ENCODE measurements at regions not wholly inside any gene's neighbourhood (a gene's known extent, or its start where the extent isn't known, plus 50 kb on each side); places are given as distances from the start of the nearest gene placed in this dataset.

- H3K9me3 ChIP-seq (ENCODE audit: control insufficient read depth in 2 of 3, insufficient read depth in 1 of 3, low read length in 3 of 3): no peaks in the 10 kb centered on the region
- H3K4me3 ChIP-seq (ENCODE audit: low read length in 3 of 3): no peak overlapping the region
- FAIRE-seq (no peak), DNase-seq (peak in 2 of 5 donors; percentile 52 to 63)
- H3K4me1 ChIP-seq (ENCODE audit: control insufficient read depth in 2 of 3, insufficient read depth in 2 of 3, low read depth in 1 of 3, low read length in 3 of 3): no peaks in the 10 kb centered on the region
- no peak overlapping the region for H3K27ac ChIP-seq (ENCODE audit: low read depth in 2 of 2, low read length in 2 of 2)
- TF ChIP-seq CTCF (IDR thresholded peaks at IDR 0.05; ENCODE audit: borderline replicate concordance, extremely low read depth, insufficient read depth): no peak
- intact Hi-C loops (cut with DNase I): no loop called here
- no peak overlapping the region for H3K9ac ChIP-seq (ENCODE audit: low read length in 3 of 3)
- no peaks in the 10 kb centered on the region for H3K27me3 ChIP-seq (ENCODE audit: control insufficient read depth, insufficient read depth, low read length)
- H3K36me3 ChIP-seq (ENCODE audit: control insufficient read depth in 2 of 3, insufficient read depth in 3 of 3, low read length in 3 of 3): no peaks in the 10 kb centered on the region
Observed at GRCh38 chr11:81052344-81053158, 1611.7 kb upstream of the TENM4 start.

GRCh38 chr11:81039916-81040524 is 1599.2 kb upstream of the TENM4 start:
- H3K36me3 ChIP-seq (ENCODE audit: control insufficient read depth in 2 of 3, insufficient read depth in 3 of 3, low read length in 3 of 3): no peaks in the 10 kb centered on the region
- peaks cover 0 to 19% (median 0%) of the 10 kb centered on the region in 3 donors for H3K9me3 ChIP-seq (ENCODE audit: control insufficient read depth in 2 of 3, insufficient read depth in 1 of 3, low read length in 3 of 3)
- TF ChIP-seq CTCF (IDR thresholded peaks at IDR 0.05; ENCODE audit: borderline replicate concordance, extremely low read depth, insufficient read depth): no peak
- H3K27ac ChIP-seq (ENCODE audit: low read depth in 2 of 2, low read length in 2 of 2): no peak overlapping the region
- no peak overlapping the region for H3K4me3 ChIP-seq (ENCODE audit: low read length in 3 of 3)
- FAIRE-seq (no peak), DNase-seq (no peak)
- no peaks in the 10 kb centered on the region for H3K4me1 ChIP-seq (ENCODE audit: control insufficient read depth in 2 of 3, insufficient read depth in 2 of 3, low read depth in 1 of 3, low read length in 3 of 3)
- no peaks in the 10 kb centered on the region for H3K27me3 ChIP-seq (ENCODE audit: control insufficient read depth, insufficient read depth, low read length)
- intact Hi-C loops (cut with DNase I): no loop called here
- H3K9ac ChIP-seq (ENCODE audit: low read length in 3 of 3): no peak overlapping the region

GRCh38 chr11:81036168-81036870 is 1595.5 kb upstream of the TENM4 start:
- H3K4me3 ChIP-seq (ENCODE audit: low read length in 3 of 3): no peak overlapping the region
- H3K4me1 ChIP-seq (ENCODE audit: control insufficient read depth in 2 of 3, insufficient read depth in 2 of 3, low read depth in 1 of 3, low read length in 3 of 3): no peaks in the 10 kb centered on the region
- peaks cover 0 to 19% (median 0%) of the 10 kb centered on the region in 3 donors for H3K9me3 ChIP-seq (ENCODE audit: control insufficient read depth in 2 of 3, insufficient read depth in 1 of 3, low read length in 3 of 3)
- no peaks in the 10 kb centered on the region for H3K36me3 ChIP-seq (ENCODE audit: control insufficient read depth in 2 of 3, insufficient read depth in 3 of 3, low read length in 3 of 3)
- no peak overlapping the region for H3K27ac ChIP-seq (ENCODE audit: low read depth in 2 of 2, low read length in 2 of 2)
- FAIRE-seq (no peak), DNase-seq (no peak)
- intact Hi-C loops (cut with DNase I): no loop called here
- H3K27me3 ChIP-seq (ENCODE audit: control insufficient read depth, insufficient read depth, low read length): no peaks in the 10 kb centered on the region
- TF ChIP-seq CTCF (IDR thresholded peaks at IDR 0.05; ENCODE audit: borderline replicate concordance, extremely low read depth, insufficient read depth): no peak
- H3K9ac ChIP-seq (ENCODE audit: low read length in 3 of 3): no peak overlapping the region
